GM12878 (cell line): ENCODE measurements at regions not wholly inside any gene's neighbourhood (a gene's known extent, or its start where the extent isn't known, plus 50 kb on each side); places are given as distances from the start of the nearest gene placed in this dataset.

ENCODE experiments used
- BCLAF1 ChIP-seq: fragments of 450-650 bp; IDR thresholded peaks from 2 replicates; pipeline ENCODE4 v1.6.1; 2017; ENCODE audit warnings: antibody characterized with exemption, mild to moderate bottlenecking, moderate library complexity
- HDAC2 ChIP-seq: fragments of 200-600 bp; sonication (generic); IDR thresholded peaks from 2 replicates; pipeline ENCODE4 v1.6.1; 2017
- IRF4 ChIP-seq: IDR thresholded peaks from 2 replicates; pipeline ENCODE4 v1.6.1; 2011; ENCODE audit warnings: low read depth, low read length
- KLF5 ChIP-seq: fragments of 450-650 bp; IDR thresholded peaks from 2 replicates; pipeline ENCODE4 v1.6.1; 2014; ENCODE audit warnings: mild to moderate bottlenecking; ENCODE audit not compliant: partially characterized antibody
- MTA3 ChIP-seq: IDR thresholded peaks from 2 replicates; pipeline ENCODE4 v1.6.1; 2012; ENCODE audit warnings: low read length, inconsistent platforms, borderline replicate concordance
- POLR2A ChIP-seq: IDR thresholded peaks from 2 replicates; pipeline ENCODE4 v1.6.1; 2011; ENCODE audit warnings: low read depth, mild to moderate bottlenecking, low read length
- SKIL ChIP-seq: fragments of 450-650 bp; IDR thresholded peaks from 2 replicates; pipeline ENCODE4 v1.6.1; 2017; ENCODE audit warnings: mild to moderate bottlenecking, low read depth, inconsistent platforms; ENCODE audit not compliant: poor library complexity, severe bottlenecking
- TAF1 ChIP-seq: IDR thresholded peaks from 2 replicates; pipeline ENCODE4 v1.6.1; 2011; ENCODE audit warnings: mild to moderate bottlenecking, low read depth, low read length, borderline replicate concordance
- TBL1XR1 ChIP-seq: IDR thresholded peaks from 2 replicates; pipeline ENCODE4 v1.6.1; 2012; ENCODE audit warnings: low read depth, low read length, improper control_type of control experiment
- ZNF687 ChIP-seq: fragments of 450-650 bp; IDR thresholded peaks from 2 replicates; pipeline ENCODE4 v1.6.1; 2017; ENCODE audit warnings: mild to moderate bottlenecking, moderate library complexity

- no peak for TF ChIP-seq BCLAF1
- no peak for TF ChIP-seq ZNF687
- no peak for TF ChIP-seq IRF4
- no peak for TF ChIP-seq MTA3
- TF ChIP-seq TBL1XR1 = no peak
- TF ChIP-seq POLR2A = no peak
- TF ChIP-seq SKIL = no peak
- no peak for TF ChIP-seq TAF1
- TF ChIP-seq HDAC2 = no peak
- no peak for TF ChIP-seq KLF5
Measured at GRCh38 chr6:44650947-44651346, 263.4 kb downstream of the CDC5L start (continued).
